Lower leg skin (tissue), 3 donors: ENCODE measurements at regions not wholly inside any gene's neighbourhood (a gene's known extent, or its start where the extent isn't known, plus 50 kb on each side); places are given as distances from the start of the nearest gene placed in this dataset.

ENCODE experiments used
- CTCF ChIP-seq, 3 donors: fragments of 450-650 bp; IDR thresholded peaks; one replicate each; pipeline ENCODE4 v1.5.1; 2016; ENCODE audit warnings: antibody characterized with exemption in 3 of 3, mild to moderate bottlenecking in 3 of 3, moderate library complexity in 2 of 3
- POLR2A ChIP-seq, 2 donors: fragments of 450-650 bp; IDR thresholded peaks; one replicate each; pipeline ENCODE4 v1.6.1; 2016 to 2017; ENCODE audit warnings: antibody characterized with exemption in 2 of 2, mild to moderate bottlenecking in 1 of 2, moderate library complexity in 1 of 2

- TF ChIP-seq CTCF (IDR thresholded peaks at IDR 0.05) (no peak), POLR2A (IDR thresholded peaks at IDR 0.05) (no peak)
These were observed 251.6 kb downstream of the ERMARD start for GRCh38 chr6:170003027-170003426.
